ENCODE measurements at regions not wholly inside any gene's neighbourhood (a gene's known extent, or its start where the extent isn't known, plus 50 kb on each side); places are given as distances from the start of the nearest gene placed in this dataset.

GRCh38 chr5:89570557-89570956 lies 687.6 kb upstream of the MEF2C start:
- no peak for TF ChIP-seq REST (IDR thresholded peaks at IDR 0.05; ENCODE audit: insufficient replicate concordance, low read depth)
- no peak for TF ChIP-seq POLR2AphosphoS5 (IDR thresholded peaks at IDR 0.05; ENCODE audit: low read depth)
- no peak for TF ChIP-seq CTCF (IDR thresholded peaks at IDR 0.05; ENCODE audit: insufficient read depth, low read length)
- no peak for TF ChIP-seq SPI1 (IDR thresholded peaks at IDR 0.05; ENCODE audit: borderline replicate concordance, low read depth)
- TF ChIP-seq GABPA (IDR thresholded peaks at IDR 0.05; ENCODE audit: low read depth): no peak
